Mesenchymal stem cell (in vitro differentiated cells and primary cell): ENCODE measurements at regions not wholly inside any gene's neighbourhood (a gene's known extent, or its start where the extent isn't known, plus 50 kb on each side); places are given as distances from the start of the nearest gene placed in this dataset.

ENCODE experiments used
- DNase-seq: peaks from one replicate; pipeline ENCODE4 v3.0.0-alpha.2; 2013
- H2AFZ ChIP-seq: one replicate; pipeline ENCODE4 v1.6.1; 2013; ENCODE audit warnings: low read depth, mild to moderate bottlenecking, control low read depth, inconsistent platforms, low read length, moderate library complexity
- H2AK5ac ChIP-seq: 2 replicates; pipeline ENCODE4 v1.6.1; 2013; ENCODE audit warnings: low read length, moderate library complexity, mild to moderate bottlenecking, inconsistent platforms; ENCODE audit not compliant: severe bottlenecking
- H2BK120ac ChIP-seq: one replicate; pipeline ENCODE4 v1.6.1; 2013; ENCODE audit warnings: low read depth, mild to moderate bottlenecking, inconsistent platforms, low read length, moderate library complexity
- H2BK12ac ChIP-seq, 2 experiments: one replicate each; pipeline ENCODE4 v1.6.1; 2013; ENCODE audit warnings: inconsistent platforms in 2 of 2, low read length in 2 of 2, mild to moderate bottlenecking in 2 of 2, moderate library complexity in 2 of 2, control low read depth in 1 of 2
- H2BK15ac ChIP-seq: one replicate; pipeline ENCODE4 v1.6.1; 2013; ENCODE audit warnings: mild to moderate bottlenecking, low read depth, inconsistent platforms; ENCODE audit not compliant: poor library complexity, severe bottlenecking
- H2BK5ac ChIP-seq: 2 replicates; pipeline ENCODE4 v1.6.1; 2013; ENCODE audit warnings: low read depth, mild to moderate bottlenecking, low read length, control low read depth, inconsistent platforms; ENCODE audit not compliant: poor library complexity, severe bottlenecking
- H3K14ac ChIP-seq, 2 experiments: one replicate each; pipeline ENCODE4 v1.6.1; 2013; ENCODE audit warnings: inconsistent platforms in 2 of 2, low read length in 2 of 2, control low read depth in 1 of 2, mild to moderate bottlenecking in 1 of 2, moderate library complexity in 1 of 2
- H3K18ac ChIP-seq, 2 experiments: one replicate each; pipeline ENCODE4 v1.6.1; 2013; ENCODE audit warnings: inconsistent platforms in 2 of 2, low read length in 2 of 2, control low read depth in 1 of 2, low read depth in 1 of 2, mild to moderate bottlenecking in 1 of 2
- H3K23ac ChIP-seq, 2 experiments: one replicate each; pipeline ENCODE4 v1.6.1; 2013; ENCODE audit warnings: inconsistent platforms in 2 of 2, low read length in 2 of 2, mild to moderate bottlenecking in 2 of 2, moderate library complexity in 2 of 2, control low read depth in 1 of 2
- H3K27ac ChIP-seq: 2 replicates; pipeline ENCODE4 v1.5.1; 2013; ENCODE audit warnings: mild to moderate bottlenecking, moderate library complexity, low read length, control low read depth, inconsistent platforms; ENCODE audit not compliant: poor library complexity, severe bottlenecking
- H3K27me3 ChIP-seq, 2 experiments: 2 replicates each; pipeline versions ENCODE4 v1.6.1 to v1.7.0; 2013; ENCODE audit warnings: low read length in 2 of 2, mild to moderate bottlenecking in 2 of 2, moderate library complexity in 2 of 2, control low read depth in 1 of 2, inconsistent platforms in 1 of 2; ENCODE audit not compliant: control insufficient read depth in 1 of 2, insufficient read depth in 1 of 2
- H3K36me3 ChIP-seq, 2 experiments: 2 replicates each; pipeline versions ENCODE4 v1.6.1 to v1.7.0; 2013; ENCODE audit warnings: low read length in 2 of 2, control low read depth in 1 of 2, inconsistent platforms in 1 of 2, low read depth in 1 of 2, mild to moderate bottlenecking in 1 of 2; ENCODE audit not compliant: insufficient read depth in 2 of 2, control insufficient read depth in 1 of 2
- H3K4ac ChIP-seq, 2 experiments: one replicate each; pipeline ENCODE4 v1.6.1; 2013; ENCODE audit warnings: inconsistent platforms in 2 of 2, low read length in 2 of 2, mild to moderate bottlenecking in 2 of 2, moderate library complexity in 2 of 2, control low read depth in 1 of 2, low read depth in 1 of 2
- H3K4me1 ChIP-seq: 2 replicates; pipeline ENCODE4 v1.6.1; 2013; ENCODE audit warnings: low read depth, low read length, control low read depth; ENCODE audit not compliant: control insufficient read depth, insufficient read depth
- H3K4me2 ChIP-seq: 2 replicates; pipeline ENCODE4 v1.6.1; 2013; ENCODE audit warnings: low read length, mild to moderate bottlenecking, inconsistent platforms; ENCODE audit not compliant: poor library complexity, severe bottlenecking
- H3K4me3 ChIP-seq, 2 experiments: 2 replicates each; pipeline versions ENCODE4 v1.5.1 to v1.7.0; 2013; ENCODE audit warnings: low read length in 2 of 2, mild to moderate bottlenecking in 2 of 2, control low read depth in 1 of 2, low read depth in 1 of 2; ENCODE audit not compliant: insufficient read depth in 1 of 2
- H3K79me1 ChIP-seq: replicated peaks from 2 replicates; pipeline ENCODE4 v1.6.1; 2013; ENCODE audit warnings: mild to moderate bottlenecking, control low read depth, low read length, inconsistent platforms; ENCODE audit not compliant: poor library complexity, severe bottlenecking
- H3K9ac ChIP-seq: 2 replicates; pipeline ENCODE4 v1.7.0; 2013; ENCODE audit warnings: mild to moderate bottlenecking, low read length, moderate library complexity
- H3K9me3 ChIP-seq: 2 replicates; pipeline ENCODE4 v1.7.0; 2013; ENCODE audit warnings: mild to moderate bottlenecking, low read length; ENCODE audit not compliant: control insufficient read depth
- H4K8ac ChIP-seq: one replicate; pipeline ENCODE4 v1.6.1; 2013; ENCODE audit warnings: inconsistent platforms, mild to moderate bottlenecking, low read length, moderate library complexity
- H4K91ac ChIP-seq: one replicate; pipeline ENCODE4 v1.6.1; 2013; ENCODE audit warnings: mild to moderate bottlenecking, low read length, inconsistent platforms
- WGBS: methylation state at CpG from one replicate; pipeline ENCODE4 v1.1.7; 2013; ENCODE audit warnings: mixed read lengths; 5-methylcytosine and 5-hydroxymethylcytosine counted together

- Histone ChIP-seq H2BK15ac (no peak overlapping the region), H2BK120ac (no peak overlapping the region), H3K27ac (no peak overlapping the region), H3K9ac (no peak overlapping the region), H3K9me3 (peaks cover 45% of the 10 kb centered on the region), H4K8ac (no peak overlapping the region), H3K4me2 (no peak overlapping the region), H3K79me1 (no peaks in the 10 kb centered on the region), H3K27me3 (no peaks in the 10 kb centered on the region), H2AK5ac (no peak overlapping the region), H2AFZ (no peak overlapping the region), H2BK5ac (no peak overlapping the region), H2BK12ac (no peak overlapping the region), H3K4me1 (no peaks in the 10 kb centered on the region), H3K4me3 (no peak overlapping the region), H3K14ac (no peak overlapping the region), H3K18ac (no peak overlapping the region), H3K23ac (no peak overlapping the region), H3K4ac (no peak overlapping the region), H4K91ac (no peak overlapping the region), H3K36me3 (no peaks in the 10 kb centered on the region)
- 92% methylated on average over 2 of the region's 3 CpGs for WGBS
- no peak for DNase-seq
Measured at GRCh38 chr3:73839032-73839431, 214.3 kb upstream of the PDZRN3 start.

DNA sequence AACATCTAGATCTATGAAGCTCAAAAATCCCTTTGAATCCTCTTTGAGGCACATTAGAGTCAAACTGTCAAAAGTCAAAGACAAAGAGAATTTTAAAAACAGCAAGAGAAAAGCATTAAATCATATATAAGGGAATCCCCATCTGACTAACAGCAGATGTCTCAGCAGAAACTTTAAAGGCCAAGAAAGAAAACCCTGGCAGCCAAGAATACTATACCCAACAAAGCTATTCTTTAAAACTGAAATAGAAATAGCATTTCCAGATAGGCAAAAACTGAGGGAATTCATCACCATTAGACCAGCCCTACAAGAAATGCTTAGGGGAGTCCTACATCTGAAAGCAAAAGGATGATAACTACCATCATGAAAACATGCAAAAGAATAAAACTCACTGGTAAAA, 211.2 kb upstream of the PDZRN3 start:
- H2BK15ac ChIP-seq: no peak overlapping the region
- no peaks in the 10 kb centered on the region for H3K4me1 ChIP-seq
- no peak overlapping the region for H3K23ac ChIP-seq
- H3K4me3 ChIP-seq: no peak overlapping the region
- H3K18ac ChIP-seq: no peak overlapping the region
- no peak overlapping the region for H2BK120ac ChIP-seq
- no peak overlapping the region for H2AK5ac ChIP-seq
- H3K14ac ChIP-seq: no peak overlapping the region
- H2AFZ ChIP-seq: no peak overlapping the region
- no peak overlapping the region for H4K91ac ChIP-seq
- H3K9ac ChIP-seq: no peak overlapping the region
- H2BK12ac ChIP-seq: no peak overlapping the region
- H3K4ac ChIP-seq: no peak overlapping the region
- no peak overlapping the region for H2BK5ac ChIP-seq
- no peaks in the 10 kb centered on the region for H3K79me1 ChIP-seq
- H3K27me3 ChIP-seq: no peaks in the 10 kb centered on the region
- H3K9me3 ChIP-seq: peaks cover 48% of the 10 kb centered on the region
- DNase-seq: no peak
- no peaks in the 10 kb centered on the region for H3K36me3 ChIP-seq
- no peak overlapping the region for H3K27ac ChIP-seq
- no peak overlapping the region for H3K4me2 ChIP-seq
- no peak overlapping the region for H4K8ac ChIP-seq

DNA sequence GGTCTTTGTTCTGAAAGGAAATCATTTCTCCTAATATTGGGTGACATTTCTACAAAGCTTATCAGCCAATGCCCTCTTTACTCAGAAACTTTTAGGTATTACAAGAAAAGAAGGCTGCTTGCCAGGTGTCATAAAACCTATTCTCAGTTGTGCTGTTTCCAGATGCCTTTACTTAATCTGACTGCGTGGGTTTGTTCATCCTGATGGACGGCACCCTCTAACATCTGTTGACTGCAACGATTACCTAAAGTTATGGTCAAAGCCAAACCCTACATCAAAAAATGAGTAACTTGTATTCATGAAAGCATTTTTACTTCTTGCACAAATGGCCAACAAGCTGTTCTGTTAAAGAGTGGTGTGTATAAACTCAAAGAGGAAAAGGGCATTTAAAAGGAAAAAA, 207.7 kb upstream of the PDZRN3 start:
- H4K91ac ChIP-seq: no peak overlapping the region
- no peak overlapping the region for H2BK15ac ChIP-seq
- no peak overlapping the region for H3K4me2 ChIP-seq
- H2AK5ac ChIP-seq: no peak overlapping the region
- DNase-seq: no peak
- no peak overlapping the region for H3K27ac ChIP-seq
- no peaks in the 10 kb centered on the region for H3K36me3 ChIP-seq
- no peak overlapping the region for H2BK12ac ChIP-seq
- no peak overlapping the region for H3K9ac ChIP-seq
- 70% methylated on average over 3 of the region's 3 CpGs for WGBS
- H3K23ac ChIP-seq: no peak overlapping the region
- H2BK5ac ChIP-seq: no peak overlapping the region
- no peak overlapping the region for H2AFZ ChIP-seq
- H3K4me3 ChIP-seq: no peak overlapping the region
- no peaks in the 10 kb centered on the region for H3K79me1 ChIP-seq
- no peak overlapping the region for H3K14ac ChIP-seq
- no peak overlapping the region for H2BK120ac ChIP-seq
- H3K9me3 ChIP-seq: peaks cover 34% of the 10 kb centered on the region
- no peaks in the 10 kb centered on the region for H3K4me1 ChIP-seq
- H3K27me3 ChIP-seq: no peaks in the 10 kb centered on the region
- no peak overlapping the region for H3K4ac ChIP-seq
- no peak overlapping the region for H3K18ac ChIP-seq
- H4K8ac ChIP-seq: no peak overlapping the region

DNA sequence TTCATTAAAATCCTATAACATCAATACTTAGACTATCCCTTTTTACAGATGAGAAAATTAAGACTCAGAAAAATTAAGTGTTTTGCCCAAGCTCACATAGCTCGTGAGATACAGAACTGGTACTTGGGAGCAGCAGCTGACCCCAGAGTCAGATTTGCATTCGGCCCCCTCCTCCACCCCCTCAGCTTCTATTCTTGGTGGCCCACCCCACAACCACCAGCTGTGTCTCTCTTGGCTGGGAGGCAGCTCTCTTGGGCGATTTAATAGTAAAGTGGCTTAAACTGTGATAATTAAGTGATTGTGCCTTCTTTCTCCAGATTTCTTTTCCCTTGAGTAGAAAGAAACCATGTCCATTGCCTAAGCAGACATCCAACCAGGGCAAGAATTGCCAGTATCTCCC, 203.6 kb upstream of the PDZRN3 start:
- H3K9ac ChIP-seq: no peak overlapping the region
- no peak overlapping the region for H3K4me3 ChIP-seq
- no peak overlapping the region for H3K4me2 ChIP-seq
- H3K27ac ChIP-seq: no peak overlapping the region
- peaks cover 2% of the 10 kb centered on the region for H3K4me1 ChIP-seq
- no peak overlapping the region for H2AFZ ChIP-seq
- no peaks in the 10 kb centered on the region for H3K36me3 ChIP-seq
- no peak overlapping the region for H2BK12ac ChIP-seq
- H3K79me1 ChIP-seq: no peaks in the 10 kb centered on the region
- no peaks in the 10 kb centered on the region for H3K27me3 ChIP-seq
- no peak for DNase-seq
- no peak overlapping the region for H3K23ac ChIP-seq
- H2AK5ac ChIP-seq: no peak overlapping the region
- H4K91ac ChIP-seq: no peak overlapping the region
- H2BK15ac ChIP-seq: no peak overlapping the region
- no peak overlapping the region for H2BK5ac ChIP-seq
- WGBS: 64% methylated on average over 1 of the region's 3 CpGs
- H3K4ac ChIP-seq: no peak overlapping the region
- no peak overlapping the region for H4K8ac ChIP-seq
- no peaks in the 10 kb centered on the region for H3K9me3 ChIP-seq
- no peak overlapping the region for H3K14ac ChIP-seq
- no peak overlapping the region for H3K18ac ChIP-seq
- no peak overlapping the region for H2BK120ac ChIP-seq
